B cell (primary cell): ENCODE measurements at regions not wholly inside any gene's neighbourhood (a gene's known extent, or its start where the extent isn't known, plus 50 kb on each side); places are given as distances from the start of the nearest gene placed in this dataset.

Experiments used
- EZH2 ChIP-seq: IDR thresholded peaks from 2 replicates; pipeline ENCODE4 v1.6.1; 2012; ENCODE audit warnings: borderline replicate concordance, low read depth, mild to moderate bottlenecking, moderate library complexity, low read length; ENCODE audit not compliant: insufficient read depth, poor library complexity, severe bottlenecking
- TF ChIP-seq, protein P1 (sequence below): fragments of 200-600 bp; IDR thresholded peaks from one replicate; pipeline ENCODE4 v1.8.0; 2022; ENCODE audit warnings: antibody characterized with exemption, mild to moderate bottlenecking

DNA sequence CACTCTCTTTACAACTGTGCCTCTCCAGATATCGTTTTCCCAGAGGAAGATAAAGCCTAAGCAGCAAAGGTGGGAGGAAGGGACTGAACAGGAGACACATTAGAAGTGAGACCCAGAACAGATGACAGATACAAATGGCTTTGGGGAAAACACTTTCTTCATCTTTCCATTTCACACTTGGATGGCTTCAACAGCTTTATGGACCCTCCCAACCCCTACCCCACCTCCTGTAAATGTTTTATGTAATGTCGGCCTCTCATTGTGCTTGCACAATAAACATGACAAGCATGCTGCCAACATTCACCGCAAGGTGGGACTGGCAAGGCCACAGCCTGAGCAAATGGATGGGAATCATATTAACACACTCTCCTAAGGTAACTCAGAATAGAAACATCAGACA, 1088.6 kb downstream of the TUSC7 start:
- TF ChIP-seq, protein P1, sequence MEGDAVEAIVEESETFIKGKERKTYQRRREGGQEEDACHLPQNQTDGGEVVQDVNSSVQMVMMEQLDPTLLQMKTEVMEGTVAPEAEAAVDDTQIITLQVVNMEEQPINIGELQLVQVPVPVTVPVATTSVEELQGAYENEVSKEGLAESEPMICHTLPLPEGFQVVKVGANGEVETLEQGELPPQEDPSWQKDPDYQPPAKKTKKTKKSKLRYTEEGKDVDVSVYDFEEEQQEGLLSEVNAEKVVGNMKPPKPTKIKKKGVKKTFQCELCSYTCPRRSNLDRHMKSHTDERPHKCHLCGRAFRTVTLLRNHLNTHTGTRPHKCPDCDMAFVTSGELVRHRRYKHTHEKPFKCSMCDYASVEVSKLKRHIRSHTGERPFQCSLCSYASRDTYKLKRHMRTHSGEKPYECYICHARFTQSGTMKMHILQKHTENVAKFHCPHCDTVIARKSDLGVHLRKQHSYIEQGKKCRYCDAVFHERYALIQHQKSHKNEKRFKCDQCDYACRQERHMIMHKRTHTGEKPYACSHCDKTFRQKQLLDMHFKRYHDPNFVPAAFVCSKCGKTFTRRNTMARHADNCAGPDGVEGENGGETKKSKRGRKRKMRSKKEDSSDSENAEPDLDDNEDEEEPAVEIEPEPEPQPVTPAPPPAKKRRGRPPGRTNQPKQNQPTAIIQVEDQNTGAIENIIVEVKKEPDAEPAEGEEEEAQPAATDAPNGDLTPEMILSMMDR: no peak
- no peak for TF ChIP-seq EZH2
